Retina (tissue), 1 donor: ENCODE measurements at regions not wholly inside any gene's neighbourhood (a gene's known extent, or its start where the extent isn't known, plus 50 kb on each side); places are given as distances from the start of the nearest gene placed in this dataset.

Experiments used
- DNase-seq: peaks from one replicate; pipeline ENCODE4 v3.0.0-alpha.2; 2016

- no peak for DNase-seq
Measured at GRCh38 chr18:49656073-49656692, 94.3 kb downstream of the LIPG start.

- no peak for DNase-seq
Measured at GRCh38 chr18:49655266-49656072, 93.6 kb downstream of the LIPG start.

GRCh38 chr18:49654347-49654746 lies 92.5 kb downstream of the LIPG start:
- no peak for DNase-seq

- DNase-seq, result no peak
Measured at GRCh38 chr18:49652881-49653724, 91.2 kb downstream of the LIPG start.

GRCh38 chr18:49651033-49651432 lies 89.2 kb downstream of the LIPG start:
- no peak for DNase-seq

GRCh38 chr18:49650426-49650891 lies 88.6 kb downstream of the LIPG start:
- no peak for DNase-seq

GRCh38 chr18:49648811-49649210 lies 87.0 kb downstream of the LIPG start:
- DNase-seq, result no peak
